ENCODE measurements at regions not wholly inside any gene's neighbourhood (a gene's known extent, or its start where the extent isn't known, plus 50 kb on each side); places are given as distances from the start of the nearest gene placed in this dataset.

DNA sequence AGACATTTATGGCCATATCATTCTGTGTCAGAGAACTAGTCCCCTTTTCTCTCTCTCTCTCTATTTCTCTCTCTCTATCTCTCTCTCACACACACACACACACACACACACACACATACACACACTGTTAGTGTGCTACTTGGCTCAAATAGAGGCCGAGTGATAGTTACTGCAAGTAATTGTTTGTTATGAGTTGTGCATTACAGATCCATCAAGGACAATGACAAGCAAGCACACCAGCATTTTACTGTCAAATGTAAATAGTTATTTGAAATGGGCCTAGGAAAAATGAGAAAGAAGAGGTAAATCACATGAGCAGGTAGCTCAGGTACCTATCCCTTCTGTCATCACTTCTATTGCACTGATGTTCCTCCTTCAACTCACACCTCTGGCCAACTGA is 122.4 kb upstream of the CDH7 start:
- TF ChIP-seq, protein P1, sequence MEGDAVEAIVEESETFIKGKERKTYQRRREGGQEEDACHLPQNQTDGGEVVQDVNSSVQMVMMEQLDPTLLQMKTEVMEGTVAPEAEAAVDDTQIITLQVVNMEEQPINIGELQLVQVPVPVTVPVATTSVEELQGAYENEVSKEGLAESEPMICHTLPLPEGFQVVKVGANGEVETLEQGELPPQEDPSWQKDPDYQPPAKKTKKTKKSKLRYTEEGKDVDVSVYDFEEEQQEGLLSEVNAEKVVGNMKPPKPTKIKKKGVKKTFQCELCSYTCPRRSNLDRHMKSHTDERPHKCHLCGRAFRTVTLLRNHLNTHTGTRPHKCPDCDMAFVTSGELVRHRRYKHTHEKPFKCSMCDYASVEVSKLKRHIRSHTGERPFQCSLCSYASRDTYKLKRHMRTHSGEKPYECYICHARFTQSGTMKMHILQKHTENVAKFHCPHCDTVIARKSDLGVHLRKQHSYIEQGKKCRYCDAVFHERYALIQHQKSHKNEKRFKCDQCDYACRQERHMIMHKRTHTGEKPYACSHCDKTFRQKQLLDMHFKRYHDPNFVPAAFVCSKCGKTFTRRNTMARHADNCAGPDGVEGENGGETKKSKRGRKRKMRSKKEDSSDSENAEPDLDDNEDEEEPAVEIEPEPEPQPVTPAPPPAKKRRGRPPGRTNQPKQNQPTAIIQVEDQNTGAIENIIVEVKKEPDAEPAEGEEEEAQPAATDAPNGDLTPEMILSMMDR (conservative IDR thresholded peaks at IDR 0.05): no peak
- TF ChIP-seq ZFX (IDR thresholded peaks at IDR 0.05): no peak
